Nucleus accumbens (tissue), 56 donors: ENCODE measurements at regions not wholly inside any gene's neighbourhood (a gene's known extent, or its start where the extent isn't known, plus 50 kb on each side); places are given as distances from the start of the nearest gene placed in this dataset.
A peak's percentile ranks its signal among the peaks of the same experiment; 100 is the strongest.
"Not testable (repeated sequence)": the region's sequence is repeated elsewhere in the genome, so short reads cannot be mapped to it uniquely, and the experiment has no call there.

ENCODE experiments used
- DNase-seq, 56 donors: peaks; one replicate each; lab custom pipeline; 2025; lab: John Stamatoyannopoulos, UW

DNA sequence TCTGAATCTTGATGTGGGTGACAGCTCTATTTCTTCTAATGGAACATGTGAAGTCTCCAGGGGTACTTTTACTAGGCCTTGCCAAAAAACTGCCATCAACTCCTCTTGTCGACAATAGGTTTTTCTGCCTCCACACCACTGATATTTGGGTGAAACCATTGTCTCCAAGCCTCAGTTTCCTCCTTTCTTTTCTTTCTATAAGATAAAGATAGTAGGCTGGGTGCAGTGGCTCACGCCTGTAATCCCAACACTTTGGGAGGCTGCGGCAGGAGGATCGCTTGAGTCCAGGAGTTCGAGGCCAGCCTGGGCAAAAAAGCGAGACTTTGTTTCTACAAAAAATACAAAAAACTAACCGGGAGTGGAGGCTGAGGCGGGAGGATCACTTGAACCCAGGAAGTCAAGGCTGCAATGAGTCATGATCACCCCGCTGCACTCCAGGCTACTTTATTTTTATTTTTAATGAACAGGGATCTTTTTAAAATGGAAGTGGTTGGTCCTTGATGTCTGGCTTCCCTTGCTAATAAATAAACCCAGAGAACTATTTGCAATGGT, 159.9 kb upstream of the TNFAIP3 start:
- DNase-seq: no peak

DNA sequence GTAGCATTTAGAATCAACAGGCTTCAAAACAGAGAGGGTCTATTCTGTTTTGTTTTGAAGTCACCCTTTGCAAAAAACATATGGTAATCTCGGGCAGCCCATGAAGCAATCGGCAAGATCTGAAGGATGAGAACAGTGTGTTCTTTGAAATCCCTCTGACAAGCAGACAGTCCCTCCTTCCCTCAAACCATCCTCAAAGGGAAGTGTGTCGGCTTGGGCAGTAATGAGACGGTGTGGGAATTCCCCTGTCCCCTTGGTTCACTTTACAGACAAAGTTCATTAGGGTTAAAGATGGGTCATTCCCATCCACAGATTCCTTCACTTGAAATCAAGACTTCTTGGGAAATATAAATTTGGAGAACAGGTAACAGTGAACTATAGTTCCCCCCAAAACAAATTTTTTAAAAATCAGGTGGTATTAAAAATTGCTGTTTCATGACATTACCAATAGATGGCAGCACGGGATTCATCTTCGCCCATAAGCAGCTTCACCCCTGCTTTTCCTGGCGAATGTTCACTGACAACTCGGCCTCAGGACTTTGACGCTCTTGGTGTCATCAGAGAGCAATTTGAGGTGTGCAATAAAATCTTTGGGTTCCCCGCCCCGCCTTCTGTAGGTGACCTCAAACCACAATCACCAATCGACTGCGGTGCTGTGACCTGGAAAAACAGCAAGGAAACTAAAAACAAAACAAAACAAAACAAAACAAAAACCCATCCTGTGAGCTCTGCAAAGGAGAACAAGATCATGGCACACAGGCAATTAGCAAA, 159.3 kb upstream of the TNFAIP3 start:
- peak in 31 of 56 donors; percentile 1 to 57 (median 20) for DNase-seq

DNA sequence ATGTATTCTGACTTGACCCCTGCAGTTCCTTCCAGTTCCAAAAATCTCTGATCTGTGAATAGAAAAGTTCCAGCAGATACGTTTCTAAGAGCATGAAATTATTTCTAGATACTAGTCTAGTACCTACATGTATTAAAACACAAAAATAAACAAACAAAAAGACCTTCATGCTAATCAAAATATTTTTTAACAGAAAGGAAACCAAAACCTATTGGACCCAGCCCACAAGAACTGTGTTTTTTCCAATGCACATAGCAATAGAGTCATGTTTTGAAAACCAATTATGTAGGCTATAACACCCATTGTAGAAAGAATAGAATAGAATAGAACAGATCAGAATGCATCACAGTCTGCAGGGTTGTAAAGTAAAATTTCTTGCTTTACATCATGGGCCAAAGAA, 158.6 kb upstream of the TNFAIP3 start:
- DNase-seq: no peak

DNA sequence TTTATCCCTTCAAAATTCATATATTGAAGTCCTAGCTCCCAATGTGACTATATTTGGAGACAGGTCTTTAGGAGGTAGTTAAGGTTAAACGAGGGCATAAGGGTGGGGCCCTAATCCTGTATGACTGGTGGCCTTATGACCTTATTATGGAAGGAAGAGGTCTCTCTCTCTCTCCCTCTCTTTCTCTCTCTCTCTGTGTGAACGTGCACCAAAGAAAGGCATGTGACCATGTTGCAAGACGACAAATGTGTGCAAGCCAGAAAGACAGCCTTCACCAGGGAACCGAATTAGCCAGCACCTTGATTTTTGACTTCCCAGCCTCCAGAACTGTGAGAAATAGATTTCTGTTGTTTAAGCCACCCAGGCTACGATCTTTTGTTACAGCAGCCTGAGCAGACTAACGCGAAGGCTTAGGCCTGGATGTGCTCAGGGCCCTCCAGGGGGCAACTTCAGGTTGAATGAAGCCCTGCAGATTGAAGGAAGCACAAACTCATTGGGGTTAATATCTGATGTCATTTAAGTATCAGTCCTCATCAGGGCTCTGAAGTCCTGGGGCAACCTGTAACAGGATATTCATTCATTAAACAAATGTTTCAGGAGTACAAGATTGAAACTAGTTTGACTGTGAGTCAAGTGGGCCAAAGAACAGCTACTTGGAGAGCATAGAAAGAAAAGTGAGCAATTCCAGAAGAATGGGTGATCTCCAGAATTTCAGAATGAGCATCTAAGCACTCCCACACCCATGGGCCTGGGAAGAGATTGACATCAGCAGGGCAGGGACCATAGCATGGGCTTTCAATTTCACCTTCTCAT, 157.4 kb upstream of the TNFAIP3 start:
- DNase-seq: no peak

DNA sequence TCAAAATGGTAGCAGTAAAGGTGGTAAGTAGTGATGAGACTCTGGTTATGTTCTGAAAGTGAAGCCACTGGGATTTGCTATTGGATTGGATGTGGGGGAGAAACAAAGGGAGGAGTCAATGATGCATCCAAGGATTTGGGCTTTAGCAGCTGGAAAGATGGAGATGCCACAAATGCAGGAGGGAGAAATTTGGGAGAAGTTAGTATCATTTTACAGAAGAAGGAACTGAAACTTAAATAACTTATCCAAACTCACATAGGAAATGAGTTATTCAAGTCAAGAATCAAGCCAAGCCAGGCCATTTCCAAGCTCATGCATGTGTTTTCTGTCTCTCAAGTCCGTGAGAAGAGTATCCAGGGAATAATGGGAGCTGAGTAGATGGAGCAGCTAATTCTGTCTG, 155.1 kb upstream of the TNFAIP3 start:
- DNase-seq: no peak

DNA sequence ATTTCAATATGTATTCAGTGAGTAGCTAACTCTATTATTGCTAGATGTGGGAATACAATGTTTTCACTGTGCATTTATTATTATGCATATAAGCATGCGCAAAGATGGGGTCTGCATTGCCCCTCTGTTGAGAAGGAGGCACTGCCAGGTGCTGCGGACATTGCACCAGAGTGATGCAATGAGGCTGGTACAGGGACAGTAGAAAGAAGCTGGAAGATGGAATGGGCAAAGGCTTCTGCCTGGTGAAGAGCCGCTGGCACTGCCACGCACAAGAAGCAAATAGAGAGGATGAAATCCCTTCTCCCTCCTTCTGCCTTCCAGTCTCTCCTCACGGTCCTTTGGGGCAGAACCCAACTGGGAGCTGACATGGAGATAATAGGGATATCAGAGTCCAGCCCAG, 154.5 kb upstream of the TNFAIP3 start:
- no peak for DNase-seq

DNA sequence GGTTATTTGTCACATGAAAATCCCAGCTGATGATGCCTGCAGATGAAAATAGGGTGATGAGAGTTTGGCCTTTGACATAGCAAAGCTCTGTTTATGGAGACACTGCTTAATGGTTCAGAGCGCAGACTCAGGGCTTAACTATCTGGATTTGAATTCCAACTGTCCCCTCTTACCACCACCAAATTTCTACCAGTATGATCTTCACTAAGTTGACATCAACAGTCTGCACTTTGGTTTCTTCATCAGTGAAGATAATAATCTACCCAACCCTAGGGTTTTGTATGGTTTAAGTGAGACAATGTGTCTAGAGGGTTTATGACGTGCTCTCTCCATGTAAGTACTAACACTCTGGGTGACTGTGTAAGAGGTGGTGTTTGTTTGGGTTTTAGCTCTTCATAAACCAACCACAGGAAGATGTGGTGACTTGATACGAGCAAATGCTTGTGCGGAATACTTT, 151.4 kb upstream of the TNFAIP3 start:
- DNase-seq: no peak

DNA sequence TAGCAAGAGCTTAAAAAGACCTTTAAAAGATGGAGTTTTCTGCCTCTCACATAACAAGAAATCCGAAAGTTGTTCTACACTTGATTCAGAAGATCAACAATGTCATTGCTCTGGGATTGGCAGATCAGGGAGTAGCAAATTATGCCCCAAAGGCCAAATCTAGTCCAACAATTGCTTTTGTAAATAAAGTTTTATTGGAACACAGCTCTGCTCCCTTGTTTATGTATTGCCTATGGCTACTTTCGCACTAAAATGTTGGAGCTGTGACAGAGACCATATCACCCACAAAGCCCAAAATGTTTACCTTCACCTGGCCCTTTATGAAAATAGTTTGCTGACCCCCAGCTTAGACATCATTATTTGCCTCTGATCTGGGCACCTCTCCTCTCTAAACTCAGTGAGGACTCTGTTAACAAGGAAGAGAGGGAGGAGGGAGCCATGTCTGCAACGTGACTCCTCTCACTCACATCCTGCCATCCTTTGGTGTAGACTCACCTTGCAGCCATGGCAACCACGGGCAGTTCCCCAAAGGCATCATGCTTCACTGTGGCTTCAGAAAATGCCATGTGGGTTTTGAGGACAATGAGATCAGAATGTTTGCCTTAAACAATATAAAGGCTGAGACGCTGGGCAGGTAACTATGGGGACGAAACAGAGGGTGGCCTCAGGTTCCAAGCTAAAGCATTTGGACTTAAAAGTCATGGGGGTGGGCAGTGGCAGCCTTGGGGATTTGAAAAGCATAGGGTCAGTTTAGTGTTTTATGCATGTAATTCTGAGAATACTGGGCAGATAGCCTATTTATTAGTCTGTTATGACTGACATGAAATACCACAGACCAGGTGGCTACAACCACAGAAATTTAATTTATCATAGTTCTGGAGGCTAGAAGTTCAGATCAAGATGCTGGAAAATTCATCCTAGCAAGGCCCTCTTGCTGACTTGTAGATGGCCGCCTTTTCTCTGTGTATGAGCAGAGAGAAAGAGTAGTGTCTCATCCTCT, 149.7 kb upstream of the TNFAIP3 start:
- no peak for DNase-seq

DNA sequence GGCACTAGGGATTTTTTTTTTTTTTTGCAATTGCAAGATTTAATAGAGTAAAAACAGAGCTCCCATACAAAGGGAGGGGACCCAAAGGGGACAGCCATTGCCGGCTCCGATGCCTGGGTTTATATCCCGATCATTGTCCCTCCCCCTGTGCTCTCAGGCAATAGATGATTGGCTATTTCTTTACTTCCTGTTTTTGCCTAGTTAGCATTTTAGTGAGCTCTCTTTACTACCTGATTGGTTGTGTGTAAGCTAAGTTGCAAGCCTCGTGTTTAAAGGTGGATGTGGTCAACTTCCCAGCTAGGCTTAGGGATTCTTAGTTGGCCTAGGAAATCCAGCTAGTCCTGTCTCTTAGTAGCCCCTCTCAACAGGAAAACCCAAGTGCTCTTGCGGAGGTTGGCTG, 148.2 kb upstream of the TNFAIP3 start:
- not testable (repeated sequence) for DNase-seq

DNA sequence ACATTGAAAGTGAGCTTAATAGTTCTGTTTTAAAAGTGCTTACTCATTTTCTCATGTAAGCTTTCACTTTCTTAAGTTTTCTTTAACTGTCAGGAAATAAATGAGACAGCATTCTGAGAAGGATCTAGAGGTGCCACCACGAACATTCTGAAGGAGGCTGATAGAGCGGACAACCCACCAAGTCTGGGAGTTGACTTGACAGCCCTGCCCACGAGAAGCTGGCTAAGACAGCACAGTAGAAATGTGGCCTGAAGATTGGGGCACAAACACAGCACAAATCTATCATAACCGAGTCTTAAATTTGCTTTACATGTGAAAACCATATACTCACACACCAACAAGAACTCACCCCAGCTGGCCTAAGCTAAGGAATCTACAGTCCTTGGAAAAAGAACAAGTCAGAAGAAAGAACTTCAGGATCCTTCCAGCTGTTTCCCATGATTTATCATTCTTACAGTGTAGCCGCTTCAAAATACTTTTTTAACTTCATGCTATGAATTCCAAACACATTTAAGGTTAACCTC, 144.2 kb upstream of the TNFAIP3 start:
- no peak for DNase-seq

DNA sequence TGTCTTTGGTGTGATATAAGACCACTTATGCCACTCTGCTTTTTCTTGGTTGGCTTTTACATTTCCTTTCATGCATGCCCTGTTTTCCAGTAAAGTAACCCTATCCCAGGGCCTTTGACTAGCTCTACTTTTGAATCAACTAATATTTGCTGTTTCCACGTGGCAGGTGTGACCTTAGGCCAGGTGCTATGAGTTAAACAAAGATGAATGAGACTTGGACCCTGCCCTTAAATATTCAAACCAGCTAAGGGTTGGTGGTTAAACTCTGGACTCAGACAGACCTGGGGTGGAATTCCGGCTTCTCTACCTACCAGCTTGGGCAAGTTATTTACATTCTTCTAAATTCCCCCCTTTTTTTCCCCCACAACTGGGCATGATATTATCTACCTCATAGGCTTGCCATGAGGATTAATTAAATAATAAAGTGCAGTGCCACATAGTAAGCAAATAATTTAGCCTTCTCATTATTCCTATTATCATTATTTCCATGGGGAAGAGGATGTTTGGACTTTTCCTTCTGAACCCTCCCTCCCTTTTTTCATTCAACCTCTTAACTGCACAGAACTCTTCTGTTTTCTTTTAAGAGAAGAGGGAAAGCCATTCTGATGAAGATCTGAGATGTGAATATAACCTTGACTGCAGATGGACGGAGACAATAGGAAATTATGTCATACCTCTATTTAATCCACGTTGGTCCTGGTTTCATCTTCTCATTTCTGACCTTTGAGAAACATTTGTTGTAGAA, 143.6 kb upstream of the TNFAIP3 start:
- no peak for DNase-seq

DNA sequence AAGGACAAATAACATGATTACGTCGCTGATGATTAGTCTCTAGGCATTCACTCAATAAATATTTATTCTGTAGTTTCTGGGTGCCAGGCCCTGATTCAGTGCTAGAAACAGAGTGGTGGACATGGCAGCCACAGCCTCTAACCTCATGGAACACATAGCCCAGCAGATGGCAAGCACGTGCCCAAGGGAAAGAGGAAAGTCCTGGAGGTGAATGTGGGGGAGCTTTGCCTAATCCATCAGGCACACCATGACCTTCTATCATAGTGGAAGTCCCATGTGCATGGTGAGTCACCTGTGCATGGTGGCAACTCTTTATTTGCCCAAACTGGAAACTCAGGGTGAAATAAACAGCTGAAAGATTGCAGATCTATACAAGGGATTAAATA, 143.0 kb upstream of the TNFAIP3 start:
- DNase-seq: no peak

DNA sequence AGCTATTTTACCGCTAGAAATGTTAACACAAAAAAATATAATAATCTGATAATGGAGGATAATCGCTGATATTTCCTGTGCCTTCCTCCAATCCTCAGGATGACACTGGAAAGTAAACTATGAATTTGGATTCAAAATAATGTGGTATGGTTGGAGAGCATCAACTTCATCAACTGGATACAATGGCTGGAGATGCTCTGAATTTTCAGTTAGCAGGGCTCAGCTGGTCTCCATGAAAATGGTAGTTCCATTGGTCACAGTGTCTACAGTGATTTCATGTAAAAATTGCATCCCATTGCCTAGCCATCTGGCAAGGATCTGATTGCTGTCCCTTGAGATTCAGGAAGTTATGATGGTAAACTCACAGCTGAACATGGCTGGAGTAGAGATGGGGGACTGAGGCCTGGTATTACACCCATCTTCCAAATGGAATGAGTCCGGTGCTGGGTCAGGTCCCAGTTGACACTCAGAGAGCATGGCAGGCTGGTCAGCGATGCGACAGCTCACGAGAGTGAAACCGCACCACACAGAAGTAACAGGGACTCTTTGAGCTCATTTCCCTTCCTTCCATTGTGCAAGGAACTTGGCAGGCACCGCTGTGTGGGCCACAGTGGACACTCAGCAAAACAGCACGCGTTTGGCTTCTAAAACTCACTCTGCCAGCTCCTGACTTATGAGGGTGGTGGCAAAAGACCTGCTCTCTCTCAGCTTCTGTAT, 142.4 kb upstream of the TNFAIP3 start:
- peak in 2 of 56 donors; percentile 1 to 4 for DNase-seq

DNA sequence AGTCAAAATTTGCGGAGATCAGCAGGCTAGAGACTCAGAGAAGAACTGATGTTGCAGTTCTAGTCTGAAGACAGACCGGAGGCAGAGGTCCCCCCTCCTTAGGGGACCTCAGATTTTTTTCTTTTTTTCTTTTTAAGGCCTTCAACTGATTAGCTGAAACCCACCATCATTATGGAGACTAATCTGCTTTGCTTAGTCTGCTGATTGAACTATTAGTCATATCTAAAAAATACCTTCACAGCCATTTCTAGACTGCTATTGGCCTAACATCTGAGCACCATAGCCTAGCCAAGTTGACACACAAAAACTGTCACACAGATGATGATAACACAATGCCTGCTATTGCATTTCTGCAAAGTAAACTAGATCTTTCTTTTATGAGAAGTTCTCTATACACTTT, 141.1 kb upstream of the TNFAIP3 start:
- DNase-seq: no peak

DNA sequence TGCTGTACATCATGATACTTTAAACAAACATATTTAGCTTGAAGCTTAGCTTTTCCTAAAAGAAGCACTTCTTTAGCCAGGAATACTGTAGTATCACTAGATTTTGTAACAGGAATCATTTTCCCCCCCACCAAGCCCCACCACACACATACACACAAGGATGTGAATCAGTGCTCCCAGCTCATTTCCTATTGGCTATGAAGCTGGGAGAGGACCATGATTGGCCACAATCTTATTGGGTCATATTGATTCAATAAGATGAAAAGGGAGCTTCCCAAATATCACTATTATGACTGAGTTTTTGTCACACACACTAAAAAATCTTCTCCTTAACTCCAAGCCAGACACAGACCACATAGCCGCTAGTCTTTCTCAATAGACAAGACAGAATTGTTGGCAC, 140.5 kb upstream of the TNFAIP3 start:
- DNase-seq: no peak

DNA sequence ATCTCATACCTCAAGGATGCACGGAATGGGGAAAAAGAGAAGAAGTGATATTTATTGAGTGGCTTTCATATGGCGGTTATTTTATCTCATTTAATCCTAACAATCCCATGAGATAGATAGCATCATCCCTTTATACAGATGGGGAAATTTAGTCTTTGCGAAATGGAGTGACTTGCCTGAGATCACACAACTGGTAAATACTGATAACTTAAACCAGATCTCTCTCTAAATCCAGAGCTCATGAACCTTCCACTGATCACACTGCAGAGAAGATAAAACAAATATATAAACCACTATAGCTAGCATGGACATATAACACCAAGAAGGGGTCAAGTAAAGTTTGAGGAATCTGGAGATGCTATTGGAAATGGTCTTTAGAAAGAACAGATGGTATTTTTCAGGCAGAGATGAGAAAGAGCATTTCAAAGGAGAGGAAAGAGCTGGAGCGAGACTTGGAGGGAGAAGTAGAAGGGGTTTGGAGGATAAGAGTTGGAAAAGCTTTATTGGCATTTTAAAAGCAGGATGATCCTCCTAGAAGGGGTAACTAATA, 139.8 kb upstream of the TNFAIP3 start:
- no peak for DNase-seq

DNA sequence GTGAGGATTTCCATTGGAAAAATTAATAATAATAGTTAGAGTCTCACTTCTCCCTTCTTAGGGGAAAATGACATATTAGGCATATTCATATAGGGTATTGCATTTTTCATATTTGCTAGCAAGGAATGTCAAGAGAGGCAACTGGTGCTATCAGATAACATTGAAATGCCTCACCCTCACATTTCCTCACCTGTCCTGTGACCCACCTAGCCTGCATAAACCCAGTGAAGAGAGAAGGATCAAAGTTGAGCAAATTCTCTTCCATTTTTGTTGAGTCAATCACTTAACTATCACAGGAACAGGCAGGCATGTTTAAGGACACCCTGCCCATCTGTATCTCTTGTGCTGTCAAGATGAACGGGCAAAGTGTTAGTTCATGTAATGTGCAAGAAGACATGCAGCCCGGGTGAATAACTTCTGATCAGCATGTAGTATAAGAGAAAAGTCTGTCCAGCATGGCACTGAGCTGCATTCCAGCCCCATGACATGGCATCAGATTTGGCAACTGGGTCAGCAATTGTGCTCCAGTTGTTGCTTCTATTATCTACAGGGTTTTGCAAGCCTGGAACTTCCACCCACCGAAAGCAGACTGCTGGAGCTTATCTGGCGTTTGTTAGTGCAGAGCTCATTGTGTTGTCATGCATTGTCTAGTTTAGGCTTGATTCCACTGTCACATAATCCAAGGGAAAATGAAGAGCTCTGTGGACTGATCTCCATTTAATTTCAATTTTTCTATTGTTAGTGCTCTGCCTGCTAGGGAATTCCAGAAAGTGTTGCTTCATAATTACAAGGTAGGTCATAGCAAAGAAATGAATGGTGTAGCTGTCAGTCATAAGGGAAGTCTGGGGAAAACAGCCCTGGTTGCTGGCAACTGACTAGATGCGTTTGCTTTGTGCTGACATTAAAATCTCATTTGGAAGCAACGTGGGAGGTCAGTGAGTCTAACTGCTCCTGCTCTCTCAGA, 138.4 kb upstream of the TNFAIP3 start:
- DNase-seq: peak in 26 of 56 donors; percentile 1 to 74 (median 24)
